HEK293T (cell line): ENCODE measurements at regions not wholly inside any gene's neighbourhood (a gene's known extent, or its start where the extent isn't known, plus 50 kb on each side); places are given as distances from the start of the nearest gene placed in this dataset.

Experiments used
- CTCF ChIA-PET: fragments of 350-600 bp; formaldehyde crosslinking; extraction: SDS; loops from one replicate; lab custom pipeline; 2021; ENCODE audit warnings: antibody characterized with exemption, inconsistent platforms; lab: Yijun Ruan, JAX
- POLR2A ChIA-PET: fragments of 350-600 bp; formaldehyde crosslinking; extraction: SDS; loops from one replicate; lab custom pipeline; 2020; ENCODE audit warnings: antibody characterized with exemption, inconsistent platforms; lab: Yijun Ruan, JAX
- DNase-seq: peaks from one replicate; pipeline ENCODE4 v3.0.0; 2012; ENCODE audit warnings: mixed read lengths; ENCODE audit errors: extremely low spot score
- BHLHE40 ChIP-seq: fragments of 450-650 bp; IDR thresholded peaks from 2 replicates; pipeline ENCODE4 v1.6.1; 2016; ENCODE audit warnings: mild to moderate bottlenecking, moderate library complexity, borderline replicate concordance
- FOXA1 ChIP-seq: fragments of 450-650 bp; IDR thresholded peaks from 2 replicates; pipeline ENCODE4 v1.6.1; 2016; ENCODE audit warnings: mild to moderate bottlenecking
- HDGF ChIP-seq: fragments of 450-650 bp; IDR thresholded peaks from 2 replicates; pipeline ENCODE4 v1.6.1; 2017; ENCODE audit warnings: antibody characterized with exemption, borderline replicate concordance
- L3MBTL2 ChIP-seq: fragments of 450-650 bp; conservative IDR thresholded peaks from 2 replicates; pipeline ENCODE4 v1.6.1; 2016; ENCODE audit warnings: mild to moderate bottlenecking
- SP1 ChIP-seq: fragments of 450-650 bp; IDR thresholded peaks from 2 replicates; pipeline ENCODE4 v1.6.1; 2017

DNA sequence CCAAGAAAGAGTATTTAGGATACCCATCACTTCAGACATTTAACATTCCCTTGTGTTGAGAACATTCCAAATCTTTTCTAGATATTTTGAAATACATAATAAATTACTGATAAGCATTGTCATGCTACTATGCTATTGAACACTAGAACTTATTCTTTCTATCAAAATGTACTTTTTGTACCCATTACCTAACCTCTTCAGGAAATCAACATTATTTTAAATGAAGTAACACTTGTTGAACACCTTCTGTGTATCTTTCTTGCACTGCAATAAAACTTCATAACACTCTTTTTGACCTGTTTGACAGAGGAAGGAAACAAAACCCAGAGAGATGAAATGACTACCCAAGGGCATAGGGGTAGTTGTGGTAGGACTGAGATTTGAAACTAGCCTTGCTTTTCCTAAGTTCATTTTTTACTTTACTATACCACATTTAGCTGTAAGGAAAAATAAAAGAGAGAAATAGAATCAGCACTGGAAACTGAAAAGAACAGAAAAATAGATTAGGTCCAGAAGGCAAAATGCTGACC is 99.4 kb downstream of the UCHL5 start:
- no peak for TF ChIP-seq BHLHE40
- TF ChIP-seq SP1 = no peak
- TF ChIP-seq L3MBTL2 = no peak
- no peak for TF ChIP-seq HDGF
- TF ChIP-seq FOXA1 = no peak
- ChIA-PET POLR2A (no interaction called here), CTCF (no interaction called here)
- no peak for DNase-seq
